ENCODE measurements at regions not wholly inside any gene's neighbourhood (a gene's known extent, or its start where the extent isn't known, plus 50 kb on each side); places are given as distances from the start of the nearest gene placed in this dataset.

- in situ Hi-C loops (cut with MboI; ENCODE audit: low sequenced_read_pairs): no loop called here
- intact Hi-C loops (cut with micrococcal nuclease): no loop called here
Observed at GRCh38 chr22:49269371-49269770, 558.3 kb downstream of the BRD1 start.

More at GRCh38 chr22:49269371-49269770, 558.3 kb downstream of the BRD1 start:
- no peak overlapping the region for H2BK5ac ChIP-seq (ENCODE audit: low read depth, low read length, poor library complexity, severe bottlenecking)
- no peak overlapping the region for H3K18ac ChIP-seq (ENCODE audit: low read depth, low read length)
- no peak overlapping the region for H2BK15ac ChIP-seq (ENCODE audit: low read depth, low read length)
- no peaks in the 10 kb centered on the region for H3K36me3 ChIP-seq (ENCODE audit: control insufficient read depth, insufficient read depth, low read length)
- no peak overlapping the region for H4K91ac ChIP-seq (ENCODE audit: insufficient read depth, low read depth, low read length)
- no peak overlapping the region for H3K56ac ChIP-seq (ENCODE audit: extremely low read depth, insufficient read depth, low read length)
- no peak overlapping the region for H3K4me3 ChIP-seq (ENCODE audit: insufficient read depth, low read depth, low read length)
- H3K27me3 ChIP-seq (ENCODE audit: control insufficient read depth, insufficient read depth, low read length): no peaks in the 10 kb centered on the region
- no peak overlapping the region for H3K27ac ChIP-seq (ENCODE audit: insufficient read depth, low read length)
- no peaks in the 10 kb centered on the region for H3K9me1 ChIP-seq (ENCODE audit: insufficient read depth, low read length)
- no peak overlapping the region for H3K4me2 ChIP-seq (ENCODE audit: low read depth, low read length)
- H3K9me3 ChIP-seq (ENCODE audit: control insufficient read depth, insufficient read depth, low read length): peaks cover 32% of the 10 kb centered on the region
- ChIA-PET CTCF (no interaction called here), POLR2A (ENCODE audit: unreplicated experiment) (no interaction called here)
- no peaks in the 10 kb centered on the region for H3K4me1 ChIP-seq (ENCODE audit: control insufficient read depth, insufficient read depth, low read length)
- no peak overlapping the region for H2AFZ ChIP-seq (replicated peaks; ENCODE audit: low read length, poor library complexity)
- H4K20me1 ChIP-seq (ENCODE audit: insufficient read depth, low read length): no peaks in the 10 kb centered on the region
- H3K4ac ChIP-seq (ENCODE audit: low read depth, low read length): no peak overlapping the region
- H2BK20ac ChIP-seq (ENCODE audit: low read depth, low read length): no peak overlapping the region
- DNase-seq (no peak), ATAC-seq (ENCODE audit: low read depth) (no peak)
- no TSS peak for BruUV-seq (replicated peaks)
- no peak overlapping the region for H2AK9ac ChIP-seq (replicated peaks; ENCODE audit: low read depth, low read length, poor library complexity)
- no peak overlapping the region for H3K23ac ChIP-seq (ENCODE audit: low read depth, low read length)
- H3K14ac ChIP-seq (replicated peaks; ENCODE audit: low read depth, low read length): no peak overlapping the region
- H4K5ac ChIP-seq (ENCODE audit: low read depth, low read length): no peak overlapping the region
- no peak overlapping the region for H2AK5ac ChIP-seq (ENCODE audit: low read depth, low read length)
- no peaks in the 10 kb centered on the region for H3K79me1 ChIP-seq (ENCODE audit: low read depth in 1 of 2, low read length in 2 of 2)
- WGBS, 2 experiments (ENCODE audit: extremely low coverage in 2 of 2, insufficient read length in 1 of 2): no CpG with 5 or more reads among the region's 6 CpGs
- no peak overlapping the region for H4K8ac ChIP-seq (ENCODE audit: low read depth in 2 of 2, low read length in 2 of 2)
- no peak overlapping the region for H2BK120ac ChIP-seq (ENCODE audit: low read depth, low read length)
- dilution Hi-C loops (cut with HindIII; ENCODE audit: low sequenced_read_pairs, unreplicated experiment): no loop called here
- no peak for TF ChIP-seq FOS (IDR thresholded peaks at IDR 0.05; ENCODE audit: low read depth, low read length)
- no peak for TF ChIP-seq RFX5 (IDR thresholded peaks at IDR 0.05; ENCODE audit: low read depth, low read length)
- TF ChIP-seq CHD1 (IDR thresholded peaks at IDR 0.05; ENCODE audit: low read depth, low read length): no peak
- TF ChIP-seq MXI1 (IDR thresholded peaks at IDR 0.05; ENCODE audit: borderline replicate concordance, low read depth, low read length): no peak
- no peak for TF ChIP-seq RAD21 (IDR thresholded peaks at IDR 0.05; ENCODE audit: low read length)
- no peak for TF ChIP-seq NFE2L2 (IDR thresholded peaks at IDR 0.05; ENCODE audit: low read depth, low read length)
- no peak for TF ChIP-seq POLR2A (IDR thresholded peaks at IDR 0.05; ENCODE audit: low read depth, low read length)
- TF ChIP-seq MAZ (IDR thresholded peaks at IDR 0.05; ENCODE audit: borderline replicate concordance, low read depth, low read length): no peak
- TF ChIP-seq CTCF (conservative IDR thresholded peaks at IDR 0.05; ENCODE audit: low read depth, low read length): no peak
- no peak for TF ChIP-seq SMC3 (IDR thresholded peaks at IDR 0.05; ENCODE audit: low read depth, low read length)
- TF ChIP-seq BHLHE40 (IDR thresholded peaks at IDR 0.05; ENCODE audit: low read depth, low read length): no peak
- TF ChIP-seq RCOR1 (IDR thresholded peaks at IDR 0.05; ENCODE audit: insufficient replicate concordance, low read length): no peak
- TF ChIP-seq ELK1 (IDR thresholded peaks at IDR 0.05; ENCODE audit: borderline replicate concordance, low read depth, low read length): no peak
- no peak for TF ChIP-seq MAFK (IDR thresholded peaks at IDR 0.05; ENCODE audit: low read depth, low read length)
- H3K9ac ChIP-seq (ENCODE audit: low read depth, low read length): no peak overlapping the region

All from IMR-90 (cell line).